ENCODE measurements at regions not wholly inside any gene's neighbourhood (a gene's known extent, or its start where the extent isn't known, plus 50 kb on each side); places are given as distances from the start of the nearest gene placed in this dataset.

DNA sequence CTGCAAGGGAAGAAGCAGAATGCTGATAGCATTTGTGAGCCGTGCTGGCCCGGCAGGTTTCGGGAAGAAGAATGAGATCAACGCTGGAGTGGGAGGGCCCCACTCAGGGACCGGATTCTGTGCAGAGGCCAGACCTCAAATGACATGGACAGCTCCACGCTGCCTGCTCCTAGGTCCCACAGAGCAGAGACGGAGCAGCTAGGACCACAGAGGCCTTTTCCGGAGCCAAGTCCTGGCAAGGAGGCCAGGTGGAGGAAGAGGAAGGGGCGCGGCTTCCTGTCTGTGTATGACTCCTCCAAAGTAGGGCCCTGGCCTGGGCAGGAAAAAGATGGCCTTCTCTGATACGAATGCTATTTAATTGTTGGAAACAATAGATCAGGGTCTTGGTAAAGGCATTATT lies 139.9 kb downstream of the LRRC30 start:
- H3K9me3 Mint-ChIP-seq (ENCODE audit: insufficient read depth): no peaks in the 10 kb centered on the region
- H3K27ac Mint-ChIP-seq: no peak overlapping the region
- ChIA-PET POLR2A (no interaction called here), CTCF (no interaction called here)
- DNase-seq (no peak), ATAC-seq (ENCODE audit: low read depth) (no peak)
- no peaks in the 10 kb centered on the region for H3K4me1 ChIP-seq (ENCODE audit: control insufficient read depth in 2 of 2, insufficient read depth in 2 of 2, low read length in 2 of 2)
- H3K27me3 ChIP-seq (replicated peaks in 1 of 4; ENCODE audit: control extremely low read depth in 1 of 4, control insufficient read depth in 3 of 4, insufficient read depth in 4 of 4, low read length in 3 of 4): no peaks in the 10 kb centered on the region
- WGBS (ENCODE audit: insufficient coverage): 8% methylated on average over 10 of the region's 11 CpGs
- no peak overlapping the region for H3K27ac ChIP-seq (ENCODE audit: low read length in 2 of 2)
- H3K4me3 ChIP-seq (ENCODE audit: control extremely low read depth in 1 of 5, extremely low read depth in 1 of 5, insufficient read depth in 1 of 5, low read depth in 2 of 5, low read length in 4 of 5): no peak overlapping the region
- no peak overlapping the region for H2AFZ ChIP-seq (ENCODE audit: insufficient read depth, low read depth, low read length, poor library complexity, severe bottlenecking)
- no peaks in the 10 kb centered on the region for H3K4me1 Mint-ChIP-seq
- intact Hi-C loops (cut with micrococcal nuclease): no loop called here
- no peak overlapping the region for H3K4me3 Mint-ChIP-seq
- no peaks in the 10 kb centered on the region for H3K36me3 ChIP-seq (replicated peaks in 1 of 2; ENCODE audit: control extremely low read depth in 1 of 2, control insufficient read depth in 1 of 2, extremely low read depth in 1 of 2, insufficient read depth in 2 of 2, low read length in 1 of 2)
- H3K4me2 ChIP-seq (replicated peaks; ENCODE audit: low read depth, low read length, poor library complexity, severe bottlenecking): no peak overlapping the region
- TF ChIP-seq, protein P1, sequence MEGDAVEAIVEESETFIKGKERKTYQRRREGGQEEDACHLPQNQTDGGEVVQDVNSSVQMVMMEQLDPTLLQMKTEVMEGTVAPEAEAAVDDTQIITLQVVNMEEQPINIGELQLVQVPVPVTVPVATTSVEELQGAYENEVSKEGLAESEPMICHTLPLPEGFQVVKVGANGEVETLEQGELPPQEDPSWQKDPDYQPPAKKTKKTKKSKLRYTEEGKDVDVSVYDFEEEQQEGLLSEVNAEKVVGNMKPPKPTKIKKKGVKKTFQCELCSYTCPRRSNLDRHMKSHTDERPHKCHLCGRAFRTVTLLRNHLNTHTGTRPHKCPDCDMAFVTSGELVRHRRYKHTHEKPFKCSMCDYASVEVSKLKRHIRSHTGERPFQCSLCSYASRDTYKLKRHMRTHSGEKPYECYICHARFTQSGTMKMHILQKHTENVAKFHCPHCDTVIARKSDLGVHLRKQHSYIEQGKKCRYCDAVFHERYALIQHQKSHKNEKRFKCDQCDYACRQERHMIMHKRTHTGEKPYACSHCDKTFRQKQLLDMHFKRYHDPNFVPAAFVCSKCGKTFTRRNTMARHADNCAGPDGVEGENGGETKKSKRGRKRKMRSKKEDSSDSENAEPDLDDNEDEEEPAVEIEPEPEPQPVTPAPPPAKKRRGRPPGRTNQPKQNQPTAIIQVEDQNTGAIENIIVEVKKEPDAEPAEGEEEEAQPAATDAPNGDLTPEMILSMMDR (IDR thresholded peaks at IDR 0.05): no peak
- TF ChIP-seq EZH2 (IDR thresholded peaks at IDR 0.05; ENCODE audit: borderline replicate concordance, insufficient read depth, low read depth, low read length, poor library complexity, severe bottlenecking): no peak
- no peaks in the 10 kb centered on the region for H3K79me2 ChIP-seq (ENCODE audit: control insufficient read depth, insufficient read depth, low read length)
- no peak overlapping the region for H3K9ac ChIP-seq (ENCODE audit: low read length)
- no peaks in the 10 kb centered on the region for H3K27me3 Mint-ChIP-seq
- peaks cover 0 to 23% (median 0%) of the 10 kb centered on the region in 3 donors for H3K9me3 ChIP-seq (ENCODE audit: control extremely low read depth in 1 of 3, control insufficient read depth in 2 of 3, insufficient read depth in 1 of 3, low read length in 2 of 3)
- H4K20me1 ChIP-seq (ENCODE audit: control insufficient read depth, insufficient read depth, low read length, poor library complexity, severe bottlenecking): no peaks in the 10 kb centered on the region

DNA sequence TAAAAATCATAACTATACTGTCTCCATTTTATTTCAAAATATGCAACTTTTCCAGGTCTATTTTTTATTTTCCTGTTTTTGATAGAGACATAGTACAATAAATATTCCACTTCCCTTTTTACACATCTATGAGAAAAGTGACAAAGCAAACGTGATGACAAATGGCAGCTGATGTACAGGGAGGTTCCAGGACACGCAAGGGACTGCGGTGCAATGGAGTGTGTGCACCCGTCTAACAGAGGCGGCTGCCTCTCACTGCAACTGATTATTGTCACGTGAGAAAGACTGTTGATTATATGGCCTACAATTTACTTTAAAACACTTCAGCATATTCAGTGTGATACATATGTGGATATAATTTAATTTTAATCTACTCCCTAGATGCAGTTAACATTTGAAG lies 142.6 kb downstream of the LRRC30 start:
- Mint-ChIP-seq H3K9me3 (ENCODE audit: insufficient read depth) (no peaks in the 10 kb centered on the region), H3K27ac (no peak overlapping the region), H3K4me3 (no peak overlapping the region), H3K27me3 (no peaks in the 10 kb centered on the region), H3K4me1 (no peaks in the 10 kb centered on the region)
- TF ChIP-seq, protein P1 (IDR thresholded peaks at IDR 0.05): no peak
- no peak for TF ChIP-seq EZH2 (IDR thresholded peaks at IDR 0.05; ENCODE audit: borderline replicate concordance, insufficient read depth, low read depth, low read length, poor library complexity, severe bottlenecking)
- H3K4me2 ChIP-seq (replicated peaks; ENCODE audit: low read depth, low read length, poor library complexity, severe bottlenecking): no peak overlapping the region
- no peaks in the 10 kb centered on the region for H3K27me3 ChIP-seq (replicated peaks in 1 of 4; ENCODE audit: control extremely low read depth in 1 of 4, control insufficient read depth in 3 of 4, insufficient read depth in 4 of 4, low read length in 3 of 4)
- peaks cover 0 to 29% (median 6%) of the 10 kb centered on the region in 3 donors for H3K9me3 ChIP-seq (ENCODE audit: control extremely low read depth in 1 of 3, control insufficient read depth in 2 of 3, insufficient read depth in 1 of 3, low read length in 2 of 3)
- H4K20me1 ChIP-seq (ENCODE audit: control insufficient read depth, insufficient read depth, low read length, poor library complexity, severe bottlenecking): no peaks in the 10 kb centered on the region
- ChIA-PET CTCF (no interaction called here), POLR2A (no interaction called here)
- ATAC-seq (ENCODE audit: low read depth) (no peak), DNase-seq (no peak)
- no CpG with 5 or more reads among the region's 6 CpGs for WGBS (ENCODE audit: insufficient coverage)
- no peaks in the 10 kb centered on the region for H3K36me3 ChIP-seq (replicated peaks in 1 of 2; ENCODE audit: control extremely low read depth in 1 of 2, control insufficient read depth in 1 of 2, extremely low read depth in 1 of 2, insufficient read depth in 2 of 2, low read length in 1 of 2)
- H2AFZ ChIP-seq (ENCODE audit: insufficient read depth, low read depth, low read length, poor library complexity, severe bottlenecking): no peak overlapping the region
- no peaks in the 10 kb centered on the region for H3K79me2 ChIP-seq (ENCODE audit: control insufficient read depth, insufficient read depth, low read length)
- H3K4me3 ChIP-seq (ENCODE audit: control extremely low read depth in 1 of 5, extremely low read depth in 1 of 5, insufficient read depth in 1 of 5, low read depth in 2 of 5, low read length in 4 of 5): no peak overlapping the region
- H3K9ac ChIP-seq (ENCODE audit: low read length): no peak overlapping the region
- H3K27ac ChIP-seq (ENCODE audit: low read length in 2 of 2): no peak overlapping the region
- no peaks in the 10 kb centered on the region for H3K4me1 ChIP-seq (ENCODE audit: control insufficient read depth in 2 of 2, insufficient read depth in 2 of 2, low read length in 2 of 2)
- intact Hi-C loops (cut with micrococcal nuclease): no loop called here
